GM12878 (cell line): ENCODE measurements at regions not wholly inside any gene's neighbourhood (a gene's known extent, or its start where the extent isn't known, plus 50 kb on each side); places are given as distances from the start of the nearest gene placed in this dataset.

Source experiments
- ATAC-seq: fragments of 200-7000 bp; cut with Tn5 transposase; 3 replicates; pipeline ENCODE4 v1.9.1; 2020; ENCODE audit warnings: mild to moderate bottlenecking, moderate library complexity
- BruUV-seq: library from RNA; stranded (reverse); fragments of 400-500 nt; replicated peaks from 2 replicates; lab custom pipeline; 2021; lab: Mats Ljungman, UMichigan
- CTCF ChIA-PET: fragments of 300-600 bp; sonication (Branson Sonifier 250); formaldehyde crosslinking; extraction: SDS; loops from one replicate; lab custom pipeline; 2021; ENCODE audit warnings: inconsistent platforms; lab: Yijun Ruan, JAX
- POLR2A ChIA-PET: fragments of 350-600 bp; formaldehyde crosslinking; extraction: SDS; loops from one replicate; lab custom pipeline; 2021; ENCODE audit warnings: inconsistent platforms; lab: Charles Lee
- RAD21 ChIA-PET: fragments of 300-600 bp; sonication (Branson Sonifier 250); formaldehyde crosslinking; loops from one replicate; lab custom pipeline; 2023; ENCODE audit warnings: antibody characterized with exemption; ENCODE audit not compliant: unreplicated experiment; lab: Charles Lee
- SMC1A ChIA-PET: fragments of 300-600 bp; sonication (Branson Sonifier 250); formaldehyde crosslinking; loops from one replicate; lab custom pipeline; 2023; ENCODE audit not compliant: unreplicated experiment, uncharacterized antibody; lab: Charles Lee
- DNase-seq: peaks from one replicate; pipeline ENCODE4 v3.0.0-alpha.2; 2011; ENCODE audit warnings: low read depth, low spot score
- FAIRE-seq: peaks from 3 replicates; lab custom pipeline; 2011; peaks lifted over from hg19 to GRCh38; lab: Jason Lieb, UNC
- H2AFZ ChIP-seq: 2 replicates; pipeline ENCODE4 v1.6.0; 2011; ENCODE audit warnings: low read depth, low read length, control low read depth; ENCODE audit not compliant: control insufficient read depth
- H3K27ac ChIP-seq: 2 replicates; pipeline ENCODE4 v1.5.1; 2011; ENCODE audit warnings: control low read depth; ENCODE audit not compliant: control insufficient read depth, insufficient read depth
- H3K27me3 ChIP-seq, 2 experiments: replicated peaks in 1 of 2; 2 replicates each; pipeline versions ENCODE4 v1.6.0 to v1.6.1; 2011; ENCODE audit warnings: low read length in 1 of 2; ENCODE audit not compliant: control insufficient read depth in 2 of 2, insufficient read depth in 2 of 2
- H3K36me3 ChIP-seq, 2 experiments: 2 replicates each; pipeline ENCODE4 v1.5.1; 2011; ENCODE audit warnings: low read length in 1 of 2; ENCODE audit not compliant: control insufficient read depth in 2 of 2, insufficient read depth in 2 of 2
- H3K4me1 ChIP-seq: 2 replicates; pipeline ENCODE4 v1.6.1; 2011; ENCODE audit warnings: mild to moderate bottlenecking, low read length, moderate library complexity, mixed read lengths; ENCODE audit not compliant: control insufficient read depth, insufficient read depth
- H3K4me2 ChIP-seq: 2 replicates; pipeline ENCODE4 v1.6.0; 2011; ENCODE audit warnings: control low read depth; ENCODE audit not compliant: control insufficient read depth, insufficient read depth
- H3K4me3 ChIP-seq: fragments of 200-600 bp; sonication (generic); 2 replicates; pipeline ENCODE4 v1.5.1; 2016
- H3K79me2 ChIP-seq: 2 replicates; pipeline ENCODE4 v1.6.0; 2011; ENCODE audit warnings: low read length; ENCODE audit not compliant: control insufficient read depth, insufficient read depth
- H3K9ac ChIP-seq: 2 replicates; pipeline ENCODE4 v1.8.0; 2011; ENCODE audit warnings: low read length, control low read depth, mixed read lengths; ENCODE audit not compliant: control insufficient read depth, insufficient read depth
- H3K9me3 ChIP-seq: replicated peaks from 3 replicates; pipeline ENCODE4 v1.5.1; 2011; ENCODE audit warnings: mild to moderate bottlenecking, low read length; ENCODE audit not compliant: control insufficient read depth, insufficient read depth
- H4K20me1 ChIP-seq: 2 replicates; pipeline ENCODE4 v1.6.0; 2011; ENCODE audit not compliant: control insufficient read depth, insufficient read depth
- ATF3 ChIP-seq: IDR thresholded peaks from 2 replicates; pipeline ENCODE4 v1.6.1; 2011; ENCODE audit warnings: low read depth, mild to moderate bottlenecking, low read length, moderate library complexity, borderline replicate concordance; ENCODE audit errors: extremely low read depth
- ATF7 ChIP-seq: fragments of 450-650 bp; IDR thresholded peaks from 2 replicates; pipeline ENCODE4 v1.6.1; 2016; ENCODE audit warnings: low read depth, mild to moderate bottlenecking
- CBX3 ChIP-seq: fragments of 200-600 bp; sonication (generic); IDR thresholded peaks from 2 replicates; pipeline ENCODE4 v1.6.1; 2016; ENCODE audit warnings: low read depth, borderline replicate concordance
- CREM ChIP-seq: IDR thresholded peaks from 2 replicates; pipeline ENCODE4 v1.6.1; 2014; ENCODE audit warnings: antibody characterized with exemption, low read depth
- CUX1 ChIP-seq: IDR thresholded peaks from 2 replicates; pipeline ENCODE4 v1.6.1; 2012; ENCODE audit warnings: improper control_type of control experiment, low read depth, low read length; ENCODE audit not compliant: insufficient replicate concordance
- NRF1 ChIP-seq: conservative IDR thresholded peaks from 2 replicates; pipeline ENCODE4 v1.6.1; 2011; ENCODE audit warnings: mild to moderate bottlenecking, low read depth, low read length, improper control_type of control experiment
- SMAD5 ChIP-seq: IDR thresholded peaks from 2 replicates; pipeline ENCODE4 v1.6.1; 2016; ENCODE audit warnings: antibody characterized with exemption, low read depth
- WRNIP1 ChIP-seq: IDR thresholded peaks from 2 replicates; pipeline ENCODE4 v1.6.1; 2011; ENCODE audit warnings: low read depth, low read length, improper control_type of control experiment, borderline replicate concordance
- WGBS: methylation state at CpG from one replicate; pipeline ENCODE4 v1.1.6; 2016; ENCODE audit warnings: low lambda C conversion rate; ENCODE audit not compliant: insufficient replicate concordance, insufficient coverage; ENCODE audit errors: missing lambda C conversion rate; 5-methylcytosine and 5-hydroxymethylcytosine counted together
- in situ Hi-C: fragments of 300-500 bp; cut with MboI; formaldehyde crosslinking; loops from 9 replicates; pipeline ENCODE4 v1.14.3; 2018; ENCODE audit warnings: mixed read lengths
- intact Hi-C: fragments of 100-400 bp; cut with micrococcal nuclease; formaldehyde crosslinking; loops from one replicate; pipeline ENCODE4 v1.14.2; 2022; ENCODE audit not compliant: unreplicated experiment

DNA sequence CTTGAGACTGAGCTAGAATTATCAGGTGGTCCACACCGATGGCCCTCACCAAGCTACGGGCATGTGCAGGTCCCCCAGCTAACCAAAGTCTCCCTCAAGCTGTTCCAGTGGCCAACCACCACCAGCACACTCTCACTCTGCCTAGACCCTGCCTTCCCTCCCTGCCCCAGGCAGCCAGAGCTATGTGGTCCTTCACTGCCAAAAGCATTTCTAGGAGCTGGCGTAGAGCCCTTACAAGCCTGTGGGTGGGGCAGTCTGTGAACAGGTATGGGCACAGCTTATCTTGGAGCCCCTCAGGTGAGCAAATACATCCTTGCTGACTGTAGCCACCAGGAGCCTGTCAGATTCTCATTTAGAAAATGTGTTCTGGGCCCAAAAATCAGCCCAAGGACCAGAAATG, 159.8 kb upstream of the PPP2R3A start (continued):
- TF ChIP-seq CUX1: no peak
- TF ChIP-seq ATF7: no peak

GRCh38 chr3:135806317-135806716, 159.2 kb upstream of the PPP2R3A start:
- Histone ChIP-seq H3K36me3 (no peaks in the 10 kb centered on the region), H4K20me1 (no peaks in the 10 kb centered on the region), H3K9me3 (no peaks in the 10 kb centered on the region), H3K79me2 (no peaks in the 10 kb centered on the region), H3K27ac (no peak overlapping the region), H2AFZ (no peak overlapping the region), H3K4me2 (no peak overlapping the region), H3K4me3 (no peak overlapping the region), H3K4me1 (no peaks in the 10 kb centered on the region), H3K9ac (no peak overlapping the region), H3K27me3 (no peaks in the 10 kb centered on the region; a peak in 2 of 4 replicates)
- ChIA-PET SMC1A (no interaction called here), RAD21 (no interaction called here), CTCF (no interaction called here), POLR2A (no interaction called here)
- BruUV-seq: no TSS peak
- no peak for DNase-seq
- in situ Hi-C loops: no loop called here
- no peak for FAIRE-seq
- WGBS: 41% methylated on average over 4 of the region's 4 CpGs
- intact Hi-C loops: no loop called here
- ATAC-seq: no peak
- TF ChIP-seq SMAD5: no peak
- no peak for TF ChIP-seq NRF1
- TF ChIP-seq WRNIP1: no peak
- TF ChIP-seq ATF3: no peak
- TF ChIP-seq CBX3: no peak
- TF ChIP-seq CREM: no peak
